Fibroblast of skin of abdomen (primary cell): ENCODE measurements at regions not wholly inside any gene's neighbourhood (a gene's known extent, or its start where the extent isn't known, plus 50 kb on each side); places are given as distances from the start of the nearest gene placed in this dataset.
"Not testable (repeated sequence)": the region's sequence is repeated elsewhere in the genome, so short reads cannot be mapped to it uniquely, and the experiment has no call there.

Experiments
- DNase-seq: peaks from one replicate; pipeline ENCODE4 v3.0.0-alpha.2; 2013

DNA sequence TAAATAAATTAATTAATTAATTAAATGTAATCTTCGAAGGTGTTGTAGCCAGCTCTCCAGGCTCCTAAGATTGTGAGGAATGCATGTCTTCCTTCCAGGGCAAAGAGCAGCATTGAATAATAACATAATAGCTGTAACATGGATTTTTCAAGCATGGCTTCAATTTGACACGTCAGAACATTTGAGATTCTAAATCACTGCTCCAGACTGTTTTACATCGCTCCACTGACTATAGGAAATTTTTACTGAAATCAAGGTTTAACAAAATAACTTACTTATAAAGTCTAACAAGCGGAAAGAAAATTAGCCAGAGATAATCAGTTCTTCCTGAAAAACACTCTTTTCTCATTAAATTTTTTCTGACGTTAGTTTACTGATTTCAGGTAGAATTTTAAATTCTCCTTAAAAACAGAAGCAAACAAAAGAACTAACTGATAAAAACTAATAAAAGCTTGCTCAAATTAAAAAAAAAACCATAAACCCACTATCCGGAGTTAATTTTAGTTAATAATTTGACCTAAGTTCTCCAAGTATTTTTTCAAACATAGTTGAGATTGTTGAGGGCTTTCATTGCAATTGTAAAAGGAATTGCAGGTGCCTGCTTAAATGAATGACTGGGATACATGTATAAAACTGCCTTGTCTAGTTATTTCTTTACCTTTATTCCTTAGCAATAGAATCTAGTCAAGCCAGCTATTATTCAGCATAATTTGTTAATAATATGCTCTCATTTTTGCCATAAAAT, 51.2 kb upstream of the SGCE start:
- DNase-seq: no peak

GRCh38 chr7:94710256-94710655, 54.3 kb upstream of the SGCE start:
- DNase-seq: no peak

DNA sequence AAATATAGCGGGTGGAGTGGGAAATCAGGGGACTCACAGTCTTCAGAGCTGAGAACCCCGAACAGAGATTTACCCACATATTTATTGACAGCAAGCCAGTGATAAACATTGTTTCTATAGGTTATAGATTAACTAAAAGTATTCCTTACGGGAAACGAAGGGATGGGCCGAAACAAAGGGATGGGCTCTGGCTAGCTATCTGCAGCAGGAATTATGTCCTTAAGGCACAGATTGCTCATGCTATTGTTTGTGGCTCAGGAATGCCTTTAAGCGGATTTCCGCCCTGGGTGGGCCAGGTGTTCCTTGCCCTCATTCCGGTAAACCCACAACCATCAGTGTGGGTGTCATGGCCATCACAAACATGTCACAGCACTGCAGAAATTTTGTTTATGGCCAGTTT, 66.4 kb upstream of the SGCE start:
- not testable (repeated sequence) for DNase-seq

DNA sequence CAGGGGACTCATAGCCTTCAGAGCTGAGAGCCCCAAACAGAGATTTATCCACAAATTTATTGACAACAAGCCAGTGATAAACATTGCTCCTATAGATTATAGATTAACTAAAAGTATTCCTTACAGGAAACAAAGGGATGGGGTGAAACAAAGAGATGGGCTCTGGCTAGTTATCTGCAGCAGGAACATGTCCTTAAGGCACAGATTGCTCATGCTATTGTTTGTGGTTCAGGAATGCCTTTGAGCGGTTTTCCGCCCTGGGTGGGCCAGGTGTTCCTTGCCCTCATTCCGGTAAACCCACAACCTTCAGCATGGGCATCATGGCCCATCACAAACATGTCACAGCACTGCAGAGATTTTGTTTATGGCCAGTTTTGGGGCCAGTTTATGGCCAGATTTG, 73.0 kb upstream of the SGCE start:
- DNase-seq: not testable (repeated sequence)

- DNase-seq: no peak
Measured at GRCh38 chr7:94738071-94738470, 82.1 kb upstream of the SGCE start.

DNA sequence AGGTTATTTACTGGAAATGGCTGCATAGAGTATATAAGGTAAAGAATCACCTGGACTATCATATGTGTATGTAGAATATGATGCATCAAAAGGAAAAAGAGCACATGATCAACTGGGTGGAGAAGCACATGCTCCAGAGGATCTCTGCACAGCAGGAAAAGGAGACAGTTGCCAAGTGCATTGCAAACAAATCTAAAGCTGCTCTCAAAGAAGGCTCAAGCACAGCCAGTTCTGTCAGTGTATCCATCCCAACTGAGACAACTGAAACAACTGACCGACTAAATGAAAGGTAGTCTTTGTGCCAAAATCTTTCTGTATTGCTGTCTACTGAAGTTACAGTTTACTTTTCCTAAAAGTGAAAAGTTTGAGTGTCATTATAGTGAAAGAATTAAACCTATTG, 83.2 kb upstream of the SGCE start:
- no peak for DNase-seq

DNA sequence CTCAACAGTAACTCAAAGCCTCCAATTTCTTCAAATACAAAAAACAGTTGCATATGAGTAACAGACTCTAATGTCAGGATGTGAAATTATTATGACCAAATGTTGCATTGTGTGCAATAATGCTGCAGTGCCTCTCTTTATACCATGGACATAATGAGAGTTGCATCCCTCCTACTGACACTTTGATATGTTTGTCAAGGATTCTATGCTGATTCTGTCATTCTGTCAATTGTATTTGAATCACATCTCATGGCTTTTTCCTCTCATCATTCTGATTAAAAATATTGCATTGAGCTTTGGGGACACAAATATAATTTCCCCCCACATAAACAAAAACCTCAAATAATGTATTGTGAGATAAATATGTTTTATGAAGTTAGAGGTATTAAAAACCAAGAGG, 84.6 kb upstream of the SGCE start:
- no peak for DNase-seq

GRCh38 chr7:94741179-94741578, 85.2 kb upstream of the SGCE start:
- DNase-seq: no peak

DNA sequence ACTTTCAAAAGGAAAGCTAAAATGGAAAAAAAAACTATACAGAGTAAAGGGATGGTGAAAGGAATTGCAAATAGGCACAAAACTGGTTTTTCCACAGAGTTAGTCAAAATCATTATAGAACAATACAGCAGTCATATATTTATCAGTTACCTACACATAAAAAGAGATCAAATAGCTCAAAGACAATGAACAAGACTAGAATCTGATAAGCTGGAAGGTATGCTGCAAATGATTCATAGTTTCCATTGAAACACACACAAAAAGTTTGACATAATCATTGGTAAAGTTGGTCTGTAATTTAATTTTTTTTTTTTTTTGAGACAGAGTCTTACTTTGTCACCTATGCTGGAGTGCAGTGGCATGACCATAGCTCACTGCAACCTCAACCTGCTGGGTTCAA, 92.4 kb upstream of the SGCE start:
- DNase-seq: no peak

GRCh38 chr7:94760446-94761100, 104.6 kb upstream of the SGCE start:
- no peak for DNase-seq

DNA sequence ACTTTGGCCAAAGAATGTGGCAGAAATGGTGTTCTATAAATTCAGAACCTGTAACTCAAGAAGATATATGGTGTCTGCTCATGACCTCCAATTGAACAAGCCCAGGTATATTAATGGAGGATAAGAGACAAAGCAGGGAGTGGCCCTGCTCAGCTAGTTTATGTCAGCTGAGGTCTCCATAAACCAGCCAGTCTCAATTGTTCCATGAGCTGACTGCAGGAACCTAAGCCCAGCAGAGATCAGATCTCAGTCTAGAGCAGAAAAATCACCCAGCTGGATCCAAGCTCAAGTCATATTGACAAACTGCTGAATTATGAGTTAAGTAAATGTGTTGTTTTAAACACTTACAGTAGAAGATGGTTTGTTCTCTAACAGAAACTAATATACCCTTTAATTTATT, 105.5 kb upstream of the SGCE start:
- DNase-seq: no peak

DNA sequence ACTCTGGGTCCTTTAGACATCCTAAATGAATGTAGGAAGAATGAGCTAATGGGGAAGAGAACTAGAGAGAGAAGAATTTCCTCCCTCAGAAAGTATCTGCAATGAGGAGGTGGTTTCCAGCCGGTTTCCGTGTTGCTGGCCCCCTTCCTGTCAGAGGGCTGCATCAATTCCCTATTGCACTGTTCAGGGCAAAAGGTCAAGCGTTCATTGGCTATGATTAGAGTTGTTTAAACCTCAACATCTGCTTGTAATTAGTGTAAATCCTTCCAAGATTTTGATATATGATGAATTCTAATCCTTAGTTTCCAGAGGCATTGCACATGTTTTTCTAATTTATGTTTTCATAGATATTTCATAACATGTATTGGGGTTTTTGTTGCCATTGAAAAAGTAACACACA, 107.3 kb upstream of the SGCE start:
- peak; percentile 89 for DNase-seq

DNA sequence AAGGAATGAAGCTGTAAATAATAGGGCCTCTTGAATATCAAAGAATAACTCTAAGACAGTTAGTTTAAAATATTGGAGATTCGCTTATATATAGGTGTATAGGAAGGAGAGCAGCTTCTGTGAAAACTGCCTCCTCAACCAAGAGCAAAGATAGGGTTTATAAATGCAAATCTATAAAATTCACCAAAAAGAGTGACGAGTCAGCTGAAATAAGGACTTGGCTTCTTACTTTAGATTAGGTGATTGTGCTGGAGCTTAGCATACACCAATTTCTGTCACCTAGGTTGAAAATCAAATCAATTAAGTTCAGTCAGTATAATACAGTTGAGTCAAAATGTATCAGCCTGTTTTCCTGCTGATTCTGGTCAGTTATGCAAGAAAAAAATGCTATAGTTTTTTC, 113.8 kb upstream of the SGCE start:
- DNase-seq: no peak

DNA sequence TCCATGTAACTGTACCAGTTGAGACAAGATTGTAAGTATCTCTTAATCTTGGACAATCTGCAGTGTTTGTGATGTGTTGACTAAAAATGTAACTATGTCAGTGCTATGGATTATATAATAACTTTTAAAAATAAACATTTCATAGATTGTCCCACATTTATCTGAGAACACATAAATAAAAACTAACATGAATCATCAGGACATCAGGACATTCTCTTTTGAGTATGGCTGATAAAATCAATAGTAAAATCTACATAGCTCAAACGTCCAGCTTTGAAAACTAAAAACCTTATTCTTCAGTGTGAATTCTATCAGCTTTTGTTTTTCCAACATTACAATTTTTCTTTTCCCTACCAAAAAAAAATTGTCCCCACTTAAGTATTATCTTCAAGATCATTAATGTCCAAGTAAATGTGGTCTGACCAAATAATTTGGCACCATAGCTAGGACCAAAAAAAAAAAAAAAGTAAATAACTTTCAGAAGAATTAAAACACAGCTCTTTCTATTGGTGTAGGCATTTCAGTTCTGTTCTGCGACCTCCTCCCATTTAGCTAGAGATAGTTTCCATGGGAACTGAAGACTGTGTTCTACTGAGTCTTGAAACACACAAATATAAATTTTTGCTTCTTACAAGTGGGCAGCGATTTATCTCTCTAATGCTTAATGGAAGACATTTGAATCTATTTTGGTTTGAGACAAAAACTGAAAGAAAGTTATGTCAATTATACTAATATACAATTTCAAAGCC, 123.0 kb upstream of the SGCE start:
- DNase-seq: no peak

DNA sequence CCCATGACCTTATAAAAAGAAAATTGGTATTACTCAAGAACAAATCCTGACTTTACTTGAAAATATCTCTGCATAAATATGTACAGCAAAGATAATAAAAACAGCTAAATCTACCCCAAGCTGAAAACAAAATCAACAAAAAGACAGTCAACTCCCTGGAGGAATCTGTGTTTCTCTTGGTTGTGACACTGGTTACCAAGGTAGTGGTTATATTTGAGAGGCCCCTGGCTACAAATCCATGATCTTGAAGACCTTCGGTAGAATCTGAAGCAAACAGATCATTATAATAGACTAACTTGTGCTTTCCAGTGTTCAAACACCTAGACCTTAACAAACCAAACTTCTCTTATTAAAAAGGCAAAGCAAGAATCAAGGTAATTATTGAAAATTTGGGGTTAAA, 123.9 kb upstream of the SGCE start:
- DNase-seq: no peak

DNA sequence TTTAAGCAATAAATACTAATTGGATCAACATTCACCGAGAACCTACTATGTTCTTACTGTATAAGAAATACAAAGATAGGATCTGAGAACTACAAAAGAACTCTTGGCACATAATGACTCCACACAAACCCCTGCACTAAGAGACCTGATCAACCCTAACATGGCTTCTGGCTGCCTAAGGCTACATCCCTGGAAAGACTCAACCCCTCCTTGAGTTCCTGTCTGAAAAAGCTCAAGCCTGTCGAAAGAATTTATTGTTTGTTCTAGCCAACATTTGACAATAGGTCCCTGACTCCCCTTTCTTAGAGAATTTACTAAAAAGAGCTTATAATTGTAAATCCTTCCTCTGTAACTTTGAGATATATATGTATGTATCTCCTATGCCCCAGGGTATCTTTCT, 125.3 kb upstream of the SGCE start:
- DNase-seq: no peak

DNA sequence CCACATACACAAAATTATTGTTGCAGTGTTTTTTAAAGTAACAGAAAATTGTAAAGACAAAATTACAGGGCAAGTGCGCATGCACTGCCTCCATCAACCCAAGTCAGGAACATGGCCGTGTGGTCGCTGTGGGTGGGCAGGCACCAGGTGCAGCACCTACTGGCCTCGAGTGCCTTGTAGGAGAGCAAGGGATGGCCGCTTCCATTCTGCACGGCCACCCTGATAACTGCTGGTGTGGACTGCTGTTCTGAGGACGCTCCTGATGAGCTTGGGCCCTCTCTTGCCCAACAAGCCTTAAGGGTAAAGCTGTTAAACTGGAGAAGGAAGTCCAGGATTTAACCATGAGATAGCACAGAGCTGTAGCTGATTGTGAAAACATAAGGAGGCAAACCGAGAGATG, 124.6 kb upstream of the PPP1R9A start:
- DNase-seq: no peak

GRCh38 chr7:94787285-94787684, 120.1 kb upstream of the PPP1R9A start:
- DNase-seq: no peak

GRCh38 chr7:94788378-94788777, 119.0 kb upstream of the PPP1R9A start:
- DNase-seq: not testable (repeated sequence)

- DNase-seq: no peak
Measured at GRCh38 chr7:94792241-94792640, 115.2 kb upstream of the PPP1R9A start.

- DNase-seq: not testable (repeated sequence)
Measured at GRCh38 chr7:94797404-94797803, 110.0 kb upstream of the PPP1R9A start.

- DNase-seq: no peak
Measured at GRCh38 chr7:94803821-94804220, 103.6 kb upstream of the PPP1R9A start.

DNA sequence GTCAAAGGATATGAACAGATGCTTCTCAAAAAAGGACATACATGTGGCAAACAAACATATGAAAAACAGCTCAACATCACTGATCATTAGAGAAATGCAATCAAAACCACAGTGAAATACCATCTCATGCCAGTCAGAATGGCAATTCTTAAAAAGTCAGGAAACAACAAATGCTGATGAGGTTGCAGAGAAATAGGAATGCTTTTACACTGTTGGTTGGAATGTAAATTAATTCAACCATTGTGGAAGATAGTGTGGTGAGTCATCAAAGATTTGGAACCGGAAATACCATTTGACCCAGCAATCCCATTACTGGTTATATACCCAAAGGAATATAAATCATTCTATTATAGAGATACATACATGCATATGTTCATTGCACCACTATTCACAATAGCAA, 98.7 kb upstream of the PPP1R9A start:
- DNase-seq: peak; percentile 60

- DNase-seq: no peak
Measured at GRCh38 chr7:94810496-94810895, 96.9 kb upstream of the PPP1R9A start.
